GM19043 (cell line): ENCODE measurements at regions not wholly inside any gene's neighbourhood (a gene's known extent, or its start where the extent isn't known, plus 50 kb on each side); places are given as distances from the start of the nearest gene placed in this dataset.
"Not testable (repeated sequence)": the region's sequence is repeated elsewhere in the genome, so short reads cannot be mapped to it uniquely, and the experiment has no call there.

ENCODE experiments used
- ATAC-seq: cut with Tn5 transposase; IDR thresholded peaks from one replicate; pipeline ENCODE4 v1.9.1; 2021; ENCODE audit warnings: low read depth; ENCODE audit not compliant: unreplicated experiment

DNA sequence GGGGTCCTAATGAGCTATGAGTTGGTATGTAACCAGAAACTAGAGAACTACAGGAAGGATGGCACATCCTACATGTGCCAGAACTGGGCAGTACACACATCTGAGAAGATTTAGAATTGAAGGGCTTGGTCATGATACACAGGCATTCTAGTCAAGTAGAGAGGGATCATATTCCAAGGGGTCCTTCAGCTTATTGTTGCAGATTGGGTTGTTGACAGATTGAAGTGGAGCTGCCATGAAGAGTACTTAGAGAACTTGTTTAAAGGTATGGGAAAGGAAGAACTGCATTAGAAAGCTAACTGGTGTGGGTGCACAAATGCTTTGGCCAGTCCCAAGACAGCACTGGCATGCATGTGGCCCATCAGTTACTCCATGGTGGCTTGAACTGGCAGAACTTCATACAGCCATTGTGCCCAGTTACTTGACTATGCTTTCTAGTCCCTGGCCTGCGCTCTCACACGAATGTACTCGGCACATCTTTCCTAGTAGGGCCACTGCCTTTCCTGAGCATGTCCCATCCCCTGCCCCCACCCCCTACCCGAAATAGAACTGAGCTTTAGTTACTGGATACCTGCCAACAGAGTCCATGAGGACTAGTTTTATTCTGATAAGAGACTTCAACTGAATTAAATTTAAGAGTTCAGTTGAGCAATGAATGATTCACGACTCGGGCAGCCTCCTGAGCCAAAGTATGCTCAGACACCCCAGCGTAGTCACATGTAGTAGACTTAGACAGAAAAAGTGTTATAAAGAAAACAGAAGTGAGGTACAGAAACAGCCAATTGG is 64.0 kb downstream of the CCNG2 start:
- ATAC-seq, result no peak

DNA sequence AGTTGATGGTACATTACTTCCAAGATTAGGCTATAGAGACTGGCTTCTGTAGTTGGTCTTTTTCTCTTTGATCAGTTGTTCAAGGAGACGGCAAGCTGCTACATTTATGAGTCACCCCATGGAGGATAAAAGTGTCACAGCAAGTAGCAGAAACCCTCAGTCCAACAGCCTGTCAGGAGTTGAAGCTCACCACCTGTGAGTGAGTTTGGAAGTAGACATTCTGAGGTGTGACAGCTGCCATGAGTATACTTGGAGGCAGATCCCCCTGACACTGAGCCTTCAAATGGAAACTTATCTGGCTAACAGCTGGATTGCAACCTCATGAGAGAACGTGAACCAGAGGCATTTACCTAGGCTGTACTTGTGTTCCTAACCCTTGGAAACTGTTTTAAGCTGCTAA is 68.0 kb downstream of the CCNG2 start:
- no peak for ATAC-seq

DNA sequence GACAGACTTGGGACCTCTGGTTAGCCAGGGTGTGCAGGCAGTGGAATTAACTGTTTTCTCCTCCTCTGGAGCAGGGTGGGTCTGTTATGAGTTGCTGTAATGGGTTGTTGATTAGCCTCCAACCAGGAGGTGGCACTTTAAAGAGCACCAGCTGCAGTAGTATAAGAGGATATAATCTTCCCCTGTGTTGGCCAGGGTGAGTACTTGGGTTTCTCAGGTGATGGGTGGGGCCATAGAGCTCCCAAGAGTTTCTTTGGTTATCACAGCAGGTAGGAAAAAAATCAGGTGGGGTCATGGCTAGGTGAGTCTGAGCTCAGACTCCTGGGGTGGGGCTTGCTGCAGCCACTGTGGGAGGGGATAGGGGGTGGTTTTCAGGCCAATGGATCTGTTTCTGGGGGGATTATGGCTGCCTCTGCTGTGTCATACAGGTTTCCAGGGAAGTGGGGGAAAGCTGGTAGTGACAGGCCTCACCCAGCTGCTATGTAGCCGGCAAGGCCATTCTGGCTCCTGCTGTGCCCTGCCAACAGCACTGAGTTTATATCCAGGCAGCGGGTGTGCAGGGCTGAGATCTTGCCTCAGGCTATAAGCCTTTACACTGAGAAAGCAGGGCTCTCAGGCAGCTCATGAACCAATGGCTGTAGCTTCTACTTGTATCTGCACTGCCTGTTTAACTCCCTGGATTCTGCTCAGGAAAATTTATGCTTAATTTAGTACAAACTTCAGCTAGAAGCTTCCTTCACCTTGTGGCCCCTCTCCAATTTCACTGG is 70.1 kb downstream of the CCNG2 start:
- ATAC-seq, result no peak

DNA sequence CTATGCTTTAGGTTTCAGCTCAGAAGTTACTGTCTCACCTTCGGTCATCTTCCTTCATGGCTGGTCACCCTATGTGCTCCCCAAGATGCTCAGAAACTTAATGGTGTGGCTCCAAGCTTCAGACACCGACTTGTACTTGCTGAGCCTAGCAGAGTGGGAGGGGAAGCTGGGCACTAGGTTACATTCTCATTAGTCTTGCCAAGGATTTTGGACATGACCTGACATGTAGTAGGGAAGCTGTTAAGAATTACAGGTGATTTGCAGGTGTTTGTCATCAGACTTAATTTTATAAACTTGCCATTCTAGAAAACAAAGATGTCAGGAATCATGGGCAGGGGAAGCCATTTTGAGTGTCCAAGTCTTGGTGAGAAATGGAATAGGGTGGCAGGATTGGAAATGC is 72.4 kb downstream of the CCNG2 start:
- ATAC-seq, result no peak

DNA sequence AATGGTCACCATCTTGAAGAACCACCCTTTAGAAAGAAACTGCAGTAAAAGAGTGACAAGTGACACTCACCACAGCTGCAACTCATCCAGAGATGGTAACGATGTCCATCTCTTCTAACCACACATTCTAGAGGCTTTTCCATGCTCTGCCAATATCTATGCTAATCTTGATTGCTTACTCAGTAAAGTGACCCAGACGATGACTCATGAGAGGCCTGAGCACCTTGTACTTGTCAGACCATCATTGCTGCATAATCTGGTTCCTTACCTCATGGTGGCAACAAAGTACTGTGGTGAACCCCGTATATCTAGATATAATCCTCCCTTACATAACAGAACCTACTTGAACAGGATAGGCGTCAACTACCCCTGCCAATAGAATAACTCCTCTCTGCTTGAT is 75.6 kb downstream of the CCNG2 start:
- no peak for ATAC-seq

DNA sequence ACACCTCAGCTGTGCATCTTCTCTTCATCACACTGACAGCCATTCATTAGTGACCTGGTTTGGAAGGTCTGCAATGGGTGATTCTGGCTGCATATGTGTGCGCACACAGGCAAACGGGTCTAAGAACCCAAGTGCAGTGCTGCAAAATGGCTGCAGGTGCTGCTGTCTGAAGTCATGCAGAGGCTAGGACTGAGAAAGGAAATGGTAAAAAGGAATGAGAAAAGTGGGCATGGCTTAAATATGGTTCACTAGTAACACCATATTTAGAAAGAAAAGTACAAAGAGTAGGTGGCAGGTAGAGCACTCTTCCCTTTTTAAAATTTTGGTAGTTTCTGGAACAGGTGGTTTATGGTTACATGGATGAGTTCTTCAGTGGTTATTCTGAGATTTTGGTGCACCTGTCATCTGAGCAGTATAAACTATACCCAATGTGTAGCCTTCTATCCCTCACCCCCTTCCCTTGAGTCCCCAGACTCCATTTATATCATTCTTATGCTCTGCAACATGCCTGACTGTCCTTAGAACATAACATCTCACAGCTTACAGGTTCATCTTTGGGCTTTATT is 78.4 kb downstream of the CCNG2 start:
- peak; percentile 41 for ATAC-seq

DNA sequence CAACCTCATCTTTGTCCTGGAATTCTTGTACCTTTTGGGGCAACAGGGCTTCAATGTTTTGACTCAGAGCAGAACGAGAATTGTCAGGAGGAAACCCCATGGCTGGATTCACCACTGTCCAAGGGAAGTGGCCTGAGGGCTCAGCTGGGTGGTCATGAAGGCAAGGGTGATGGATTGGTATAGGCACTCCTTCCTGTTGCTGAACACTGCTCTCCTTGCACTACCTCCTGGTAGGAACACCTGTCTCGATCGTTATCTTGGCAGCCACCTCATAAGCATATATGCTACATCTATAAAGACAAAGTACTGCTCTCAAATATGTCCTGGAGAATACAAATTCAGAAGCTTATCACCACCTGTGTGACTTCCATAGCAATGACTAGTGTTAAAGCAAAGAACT is 79.8 kb downstream of the CCNG2 start:
- ATAC-seq, result no peak

DNA sequence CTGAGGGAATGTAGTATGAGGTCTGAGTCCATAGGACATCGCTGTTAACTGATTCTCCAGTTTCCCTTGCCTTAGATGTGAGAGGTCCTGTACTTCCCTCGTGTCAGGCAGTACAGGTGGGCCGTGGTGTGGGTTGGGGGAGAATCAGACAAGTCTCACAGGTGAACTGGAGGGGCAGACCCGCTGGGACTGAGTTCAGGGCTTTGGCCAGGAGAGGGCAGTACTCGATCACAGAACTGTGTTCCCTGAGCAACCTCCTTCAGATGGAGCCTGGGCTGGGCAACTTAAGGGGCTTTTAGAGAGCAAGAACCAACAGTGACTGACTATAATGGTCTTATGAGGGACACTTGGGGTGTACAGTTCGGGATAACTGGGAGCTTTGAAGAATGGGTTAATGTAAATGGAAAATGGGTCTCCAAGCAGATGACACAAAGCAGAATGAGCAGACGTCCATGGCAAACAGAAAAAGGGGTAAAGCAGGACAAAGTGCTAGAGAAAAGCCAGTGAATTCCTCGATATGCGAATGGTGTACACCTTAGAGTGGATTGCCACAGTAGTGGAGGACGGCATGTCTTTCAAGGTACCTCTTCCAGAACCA is 83.6 kb downstream of the CCNG2 start:
- peak; percentile 78 for ATAC-seq

DNA sequence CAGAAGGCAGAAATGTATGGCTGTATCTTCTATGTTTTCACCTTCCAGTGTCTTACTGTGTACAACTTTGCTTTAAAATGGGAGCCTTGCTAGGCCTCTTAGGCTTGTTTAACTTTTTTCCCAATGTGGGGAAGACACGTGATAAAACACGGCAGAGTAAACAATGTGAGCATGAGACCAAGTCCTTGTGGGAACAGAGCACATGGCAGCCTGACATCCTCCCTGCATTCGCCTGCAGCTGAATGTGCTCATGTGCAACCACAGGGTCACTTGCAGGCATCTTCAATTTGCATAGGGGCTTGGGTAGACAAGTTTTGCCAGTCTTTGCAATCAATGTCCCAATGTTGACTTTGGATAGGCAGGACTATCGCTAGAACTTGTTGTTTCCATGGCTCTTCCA is 91.8 kb downstream of the CCNG2 start:
- no peak for ATAC-seq

DNA sequence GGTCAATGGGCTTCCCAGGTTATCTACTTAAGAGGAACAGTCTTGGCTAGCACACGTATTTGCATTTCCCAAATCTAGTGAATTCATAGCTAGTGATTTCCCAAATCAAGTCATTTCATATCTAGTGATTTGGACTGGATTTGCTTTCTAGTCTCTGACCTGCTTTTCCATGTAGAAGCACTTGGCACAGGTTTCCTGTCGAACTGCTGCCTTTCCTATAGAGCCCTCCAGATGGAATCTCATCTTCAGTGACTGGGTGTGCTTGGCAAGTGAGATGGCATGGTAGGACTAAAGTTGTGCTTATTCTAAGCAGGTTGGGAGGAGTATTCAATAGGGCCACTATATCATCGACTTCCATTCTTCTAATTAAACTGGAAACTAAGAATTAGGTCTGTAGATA is 94.7 kb downstream of the CCNG2 start:
- ATAC-seq, result no peak

DNA sequence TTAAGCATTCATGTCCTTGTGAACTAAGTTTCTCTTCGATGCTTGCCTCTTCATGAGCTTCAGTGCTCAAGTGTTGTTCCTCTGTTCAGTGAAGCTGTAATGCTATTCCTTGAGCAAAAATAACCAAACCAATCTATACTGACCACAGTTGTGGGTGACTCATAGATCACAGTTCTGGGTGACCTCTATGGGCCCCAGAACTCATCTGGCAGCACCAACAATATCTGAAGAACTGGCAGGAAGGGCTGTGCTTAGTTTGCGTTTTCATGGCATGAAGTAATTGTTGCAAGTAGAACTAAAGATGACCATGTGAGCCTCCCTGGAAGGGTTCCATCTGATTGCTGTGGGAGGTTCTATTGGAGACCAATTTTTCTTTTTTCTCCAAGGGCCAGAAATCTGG is 106.2 kb downstream of the CCNG2 start:
- no peak for ATAC-seq

DNA sequence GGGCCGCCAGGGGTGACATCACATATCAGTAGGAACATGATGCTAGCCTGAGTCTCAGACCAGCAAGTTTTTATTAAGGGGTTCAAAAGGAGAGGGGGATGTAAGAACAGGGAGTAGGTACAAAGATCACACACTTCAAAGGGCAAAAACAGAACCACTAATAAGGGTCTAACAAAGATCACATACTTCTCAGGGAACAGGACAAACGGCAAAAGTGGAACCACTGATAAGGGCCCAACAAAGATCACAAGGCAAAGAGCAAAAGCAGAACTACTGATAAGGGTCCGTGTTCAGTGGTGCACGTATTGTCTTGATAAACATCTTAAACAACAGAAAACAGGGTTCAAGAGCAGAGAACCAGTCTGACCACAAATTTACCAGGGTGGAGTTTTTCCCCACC is 107.0 kb downstream of the CCNG2 start:
- not testable (repeated sequence) for ATAC-seq

DNA sequence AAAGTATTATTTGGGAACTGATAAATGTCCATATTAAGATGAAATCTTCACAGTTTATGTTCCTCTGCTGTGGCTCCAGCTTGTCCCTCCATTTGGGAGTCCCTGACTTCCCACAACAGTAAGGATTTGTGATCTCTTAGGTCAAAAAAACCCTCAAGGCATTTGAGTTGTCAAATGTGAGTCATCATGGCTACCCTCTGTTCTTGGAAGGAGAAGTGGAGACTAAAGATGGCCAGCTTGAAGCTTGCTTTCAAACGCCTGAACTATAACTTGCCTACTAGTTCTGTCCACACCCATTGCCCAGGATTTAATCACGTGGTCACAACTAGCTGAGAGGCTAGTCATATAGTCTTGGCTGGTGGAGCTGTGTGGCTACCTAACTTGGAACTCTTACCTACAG is 107.8 kb downstream of the CCNG2 start:
- no peak for ATAC-seq

DNA sequence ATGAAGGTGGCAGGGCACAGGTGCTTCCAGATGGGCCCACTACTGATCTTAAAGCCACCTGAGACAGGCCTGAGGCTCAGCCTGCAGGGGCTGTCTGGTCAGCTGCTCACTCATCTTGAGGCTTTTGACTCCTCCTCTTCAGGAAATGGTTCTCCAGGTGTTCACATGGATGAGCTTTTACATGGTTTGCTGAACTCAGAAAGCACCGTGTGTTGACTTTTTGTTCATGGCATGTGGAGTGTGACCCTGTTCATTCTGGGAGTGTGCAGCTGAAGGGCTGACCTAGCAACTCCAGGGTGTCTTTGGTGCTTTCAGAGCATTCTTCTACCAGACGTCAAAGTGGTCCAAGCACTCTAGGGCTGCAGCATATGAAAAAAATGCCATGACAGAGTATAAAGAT is 111.1 kb downstream of the CCNG2 start:
- no peak for ATAC-seq

DNA sequence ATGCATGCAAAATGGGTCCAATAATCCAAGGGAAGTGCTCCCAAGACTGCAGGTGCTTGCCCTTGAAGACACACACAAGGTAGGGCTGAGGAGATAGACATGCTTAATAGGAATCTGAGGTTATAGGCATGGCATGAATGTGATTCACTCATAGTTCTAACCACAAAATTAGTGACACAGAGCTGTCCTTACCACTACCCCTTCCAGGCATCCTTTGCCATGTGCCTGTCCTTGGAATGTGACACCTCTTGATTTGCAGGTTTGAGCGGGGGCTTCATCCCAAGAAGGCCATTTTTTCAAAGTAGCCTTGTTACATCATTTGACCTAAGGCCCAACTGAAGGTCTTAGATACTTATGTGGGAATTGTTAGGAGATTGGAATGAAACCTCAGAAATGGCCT is 112.5 kb downstream of the CCNG2 start:
- no peak for ATAC-seq

DNA sequence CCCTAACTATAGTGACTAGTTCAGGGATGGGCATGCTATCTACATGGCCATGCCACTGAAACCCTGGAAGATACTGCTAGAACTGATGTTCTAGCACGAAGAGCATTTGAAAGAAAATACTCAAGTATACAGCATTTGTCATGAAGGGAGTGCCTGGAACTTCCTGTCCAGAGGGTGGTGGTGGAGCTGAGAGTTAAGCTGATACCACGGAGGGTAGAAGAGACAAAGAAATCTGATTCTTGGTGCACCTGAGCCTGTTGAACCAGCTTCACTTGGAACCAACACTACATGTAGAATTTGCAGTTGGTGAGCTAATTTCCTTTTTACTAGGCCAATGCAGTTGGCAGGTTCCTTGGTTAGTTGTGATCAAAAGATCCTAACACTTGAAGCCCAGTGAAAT is 116.4 kb downstream of the CCNG2 start:
- no peak for ATAC-seq

DNA sequence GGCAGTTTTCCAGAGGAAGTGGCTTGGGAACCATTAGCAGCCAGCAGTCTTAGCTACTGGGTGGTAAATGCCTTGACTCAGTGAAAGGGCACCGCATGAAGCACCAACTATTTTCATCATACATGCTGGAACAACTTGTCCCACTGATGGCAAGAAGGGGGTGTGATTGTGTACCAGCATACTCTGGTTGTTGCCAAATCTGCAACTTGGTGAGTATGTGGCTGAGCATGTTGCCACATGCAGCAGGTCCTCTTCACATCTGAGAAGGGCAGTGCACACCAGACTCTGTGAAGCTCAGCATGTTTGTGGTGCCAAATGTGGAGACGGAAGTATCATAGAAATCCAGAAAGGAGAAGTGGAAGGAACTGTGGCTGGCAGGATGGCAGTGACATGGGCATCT is 122.1 kb downstream of the CCNG2 start:
- ATAC-seq, result not testable (repeated sequence)

DNA sequence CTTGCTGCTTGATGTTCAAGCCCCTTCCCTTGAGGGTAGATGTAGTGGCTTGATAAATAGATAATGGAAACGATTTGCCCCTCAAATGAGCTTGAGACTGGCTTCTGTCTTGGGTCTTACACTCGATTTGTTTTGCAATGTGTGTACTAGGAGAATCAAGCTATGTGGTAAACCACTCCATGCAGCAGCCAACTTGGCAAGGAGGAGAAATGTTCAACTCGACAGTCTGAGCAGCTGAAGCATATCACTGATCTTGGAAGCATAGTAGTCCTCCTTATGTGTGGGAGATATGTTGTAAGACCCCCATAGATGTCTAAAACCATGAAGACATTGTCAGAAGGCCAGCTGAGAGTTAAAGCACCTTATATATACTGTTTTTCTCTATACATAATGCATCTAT is 125.3 kb downstream of the CCNG2 start:
- no peak for ATAC-seq

DNA sequence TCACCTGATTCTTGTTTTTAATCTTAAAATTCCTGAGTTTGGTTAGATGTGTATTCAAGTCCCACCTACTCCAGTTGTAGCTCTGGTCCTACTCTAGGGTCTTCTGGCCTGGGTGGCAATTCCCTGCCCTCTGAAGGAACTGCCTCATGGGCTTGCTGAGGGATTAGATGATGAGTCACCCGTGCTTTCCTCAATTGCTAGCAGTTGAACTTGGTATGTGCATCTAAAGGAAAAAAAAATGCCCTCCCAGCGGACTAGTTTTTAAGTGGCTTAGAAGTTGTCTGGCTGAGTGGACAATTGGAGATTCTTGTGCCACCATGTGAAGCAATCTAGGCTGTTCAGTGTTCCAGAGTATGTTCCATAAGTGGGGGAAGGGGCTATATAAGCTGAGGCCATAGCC is 127.0 kb downstream of the CCNG2 start:
- ATAC-seq, result no peak

DNA sequence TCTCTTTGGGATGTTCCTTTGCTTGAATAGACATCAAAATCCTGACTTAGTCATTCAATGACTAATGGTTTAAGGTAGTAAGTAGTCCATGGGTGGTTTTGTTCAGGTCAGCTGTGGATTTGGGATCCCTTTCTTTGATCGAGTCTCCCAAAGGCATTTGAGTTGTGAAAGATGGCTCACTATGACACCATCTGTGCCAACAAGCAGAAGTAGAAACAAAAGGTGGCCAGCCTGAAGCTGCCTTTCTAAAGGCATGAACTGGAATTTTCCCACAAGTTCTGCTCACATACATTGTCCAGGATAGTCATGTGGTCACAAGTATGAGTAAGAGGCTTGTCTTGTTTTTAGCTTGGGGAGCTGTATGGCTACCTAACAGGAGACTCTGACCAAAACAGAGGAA is 129.9 kb downstream of the CCNG2 start:
- ATAC-seq, result no peak

DNA sequence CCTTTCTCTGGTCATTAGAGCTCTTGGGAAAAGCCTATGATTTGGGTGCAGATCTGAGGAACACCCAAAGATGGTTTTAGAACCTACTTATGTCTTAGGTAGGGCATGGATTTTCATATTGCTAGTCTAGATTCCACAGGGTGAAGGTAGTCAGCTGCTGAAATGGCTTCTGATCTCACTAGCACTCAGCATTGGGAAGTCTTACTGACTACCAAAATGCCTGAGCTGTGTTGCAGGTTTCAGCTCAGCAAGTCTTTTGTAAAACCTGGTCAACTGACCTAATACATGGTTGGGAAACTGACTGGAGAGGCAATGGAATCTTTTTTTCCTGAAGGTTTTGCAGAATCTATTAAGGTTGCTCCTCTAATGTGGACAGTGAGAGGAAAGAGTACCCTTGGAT is 136.4 kb downstream of the CCNG2 start:
- ATAC-seq, result no peak
